Activated CD4-positive, alpha-beta memory T cell treated with anti-CD3 and anti-CD28 coated beads, Interleukin-2, amount 10 ng/mL, durations not matched to agents 7 days and 5 days (primary cell): ENCODE measurements at regions not wholly inside any gene's neighbourhood (a gene's known extent, or its start where the extent isn't known, plus 50 kb on each side); places are given as distances from the start of the nearest gene placed in this dataset.

Source experiments
- CTCF ChIA-PET: fragments of 350-600 bp; sonication (Branson Sonifier 250); formaldehyde crosslinking; loops from one replicate; lab custom pipeline; 2021; ENCODE audit warnings: antibody characterized with exemption, inconsistent platforms; lab: Charles Lee
- POLR2A ChIA-PET: fragments of 350-600 bp; sonication (Branson Sonifier 250); formaldehyde crosslinking; loops from one replicate; lab custom pipeline; 2021; ENCODE audit warnings: antibody characterized with exemption; lab: Charles Lee
- DNase-seq: peaks from one replicate; pipeline ENCODE4 v3.0.0-alpha.2; 2020
- H3K27ac Mint-ChIP-seq: one replicate; pipeline ENCODE4 v1.8.0; 2021; ENCODE audit warnings: mild to moderate bottlenecking, mixed read lengths
- H3K27me3 Mint-ChIP-seq: one replicate; pipeline ENCODE4 v1.8.0; 2021; ENCODE audit warnings: mixed read lengths
- H3K36me3 Mint-ChIP-seq: one replicate; pipeline ENCODE4 v1.8.0; 2021; ENCODE audit warnings: low read depth, mixed read lengths
- H3K4me1 Mint-ChIP-seq: one replicate; pipeline ENCODE4 v1.8.0; 2021; ENCODE audit warnings: mixed read lengths
- H3K4me3 Mint-ChIP-seq: one replicate; pipeline ENCODE4 v1.8.0; 2021; ENCODE audit warnings: mild to moderate bottlenecking, mixed read lengths
- H3K9me3 Mint-ChIP-seq: one replicate; pipeline ENCODE4 v1.8.0; 2021; ENCODE audit warnings: mixed read lengths

- POLR2A ChIA-PET, result no interaction called here
- H3K4me1 Mint-ChIP-seq, result peaks cover 5% of the 10 kb centered on the region
- no peak overlapping the region for H3K4me3 Mint-ChIP-seq
- DNase-seq, result no peak
- no peaks in the 10 kb centered on the region for H3K27me3 Mint-ChIP-seq
- no peak overlapping the region for H3K27ac Mint-ChIP-seq
- CTCF ChIA-PET, result no interaction called here
- H3K9me3 Mint-ChIP-seq, result peaks cover 12% of the 10 kb centered on the region
- H3K36me3 Mint-ChIP-seq, result no peaks in the 10 kb centered on the region
These were observed 999.0 kb downstream of the BRD1 start for GRCh38 chr22:48828688-48829087.

GRCh38 chr22:48827904-48828555, 999.6 kb downstream of the BRD1 start:
- Mint-ChIP-seq H3K27ac (no peak overlapping the region), H3K4me1 (peaks cover 1% of the 10 kb centered on the region), H3K27me3 (no peaks in the 10 kb centered on the region), H3K9me3 (peaks cover 8% of the 10 kb centered on the region), H3K4me3 (no peak overlapping the region), H3K36me3 (no peaks in the 10 kb centered on the region)
- CTCF ChIA-PET, result no interaction called here
- no peak for DNase-seq
- POLR2A ChIA-PET, result no interaction called here

GRCh38 chr22:48827268-48827846, 1000.3 kb downstream of the BRD1 start:
- CTCF ChIA-PET, result no interaction called here
- no peaks in the 10 kb centered on the region for H3K36me3 Mint-ChIP-seq
- H3K4me1 Mint-ChIP-seq, result no peaks in the 10 kb centered on the region

GRCh38 chr22:48826546-48826945, 1001.1 kb downstream of the BRD1 start:
- H3K4me3 Mint-ChIP-seq, result no peak overlapping the region
- POLR2A ChIA-PET, result no interaction called here
- H3K36me3 Mint-ChIP-seq, result no peaks in the 10 kb centered on the region
- CTCF ChIA-PET, result no interaction called here
- peaks cover 3% of the 10 kb centered on the region for H3K9me3 Mint-ChIP-seq
- DNase-seq, result no peak
- no peak overlapping the region for H3K27ac Mint-ChIP-seq
- H3K4me1 Mint-ChIP-seq, result no peaks in the 10 kb centered on the region
- H3K27me3 Mint-ChIP-seq, result no peaks in the 10 kb centered on the region

More at GRCh38 chr22:48827268-48827846, 1000.3 kb downstream of the BRD1 start:
- DNase-seq, result no peak
- Mint-ChIP-seq H3K9me3 (peaks cover 3% of the 10 kb centered on the region), H3K27ac (no peak overlapping the region), H3K27me3 (no peaks in the 10 kb centered on the region), H3K4me3 (no peak overlapping the region)
- POLR2A ChIA-PET, result no interaction called here

- DNase-seq, result no peak
- CTCF ChIA-PET, result no interaction called here
- Mint-ChIP-seq H3K9me3 (no peaks in the 10 kb centered on the region), H3K27me3 (no peaks in the 10 kb centered on the region), H3K4me1 (no peaks in the 10 kb centered on the region), H3K27ac (no peak overlapping the region), H3K36me3 (no peaks in the 10 kb centered on the region), H3K4me3 (no peak overlapping the region)
- POLR2A ChIA-PET, result no interaction called here
These were observed 1001.7 kb downstream of the BRD1 start for GRCh38 chr22:48825802-48826520.

GRCh38 chr22:48824712-48825651, 1002.7 kb downstream of the BRD1 start:
- no peak for DNase-seq
- no peaks in the 10 kb centered on the region for H3K27me3 Mint-ChIP-seq
- H3K9me3 Mint-ChIP-seq, result no peaks in the 10 kb centered on the region
- H3K36me3 Mint-ChIP-seq, result no peaks in the 10 kb centered on the region
- no peak overlapping the region for H3K27ac Mint-ChIP-seq
- CTCF ChIA-PET, result no interaction called here
- H3K4me3 Mint-ChIP-seq, result no peak overlapping the region
- POLR2A ChIA-PET, result no interaction called here
- H3K4me1 Mint-ChIP-seq, result no peaks in the 10 kb centered on the region

- Mint-ChIP-seq H3K4me1 (no peaks in the 10 kb centered on the region), H3K27me3 (no peaks in the 10 kb centered on the region), H3K4me3 (no peak overlapping the region), H3K27ac (no peak overlapping the region), H3K9me3 (no peaks in the 10 kb centered on the region), H3K36me3 (no peaks in the 10 kb centered on the region)
- no peak for DNase-seq
- CTCF ChIA-PET, result no interaction called here
- POLR2A ChIA-PET, result no interaction called here
These were observed 1003.7 kb downstream of the BRD1 start for GRCh38 chr22:48823941-48824340.

- CTCF ChIA-PET, result no interaction called here
- H3K27me3 Mint-ChIP-seq, result no peaks in the 10 kb centered on the region
- H3K4me1 Mint-ChIP-seq, result no peaks in the 10 kb centered on the region
- H3K36me3 Mint-ChIP-seq, result no peaks in the 10 kb centered on the region
- no peak for DNase-seq
- no peaks in the 10 kb centered on the region for H3K9me3 Mint-ChIP-seq
- H3K4me3 Mint-ChIP-seq, result no peak overlapping the region
- H3K27ac Mint-ChIP-seq, result no peak overlapping the region
- POLR2A ChIA-PET, result no interaction called here
These were observed 1005.1 kb downstream of the BRD1 start for GRCh38 chr22:48822278-48823233.

- Mint-ChIP-seq H3K4me1 (no peaks in the 10 kb centered on the region), H3K9me3 (no peaks in the 10 kb centered on the region), H3K27ac (no peak overlapping the region), H3K27me3 (no peaks in the 10 kb centered on the region), H3K4me3 (no peak overlapping the region), H3K36me3 (no peaks in the 10 kb centered on the region)
- CTCF ChIA-PET, result no interaction called here
- POLR2A ChIA-PET, result no interaction called here
- no peak for DNase-seq
These were observed 1005.9 kb downstream of the BRD1 start for GRCh38 chr22:48821727-48822126.

GRCh38 chr22:48821346-48821690, 1006.4 kb downstream of the BRD1 start:
- Mint-ChIP-seq H3K4me3 (no peak overlapping the region), H3K27ac (no peak overlapping the region), H3K4me1 (no peaks in the 10 kb centered on the region), H3K27me3 (no peaks in the 10 kb centered on the region), H3K36me3 (no peaks in the 10 kb centered on the region), H3K9me3 (no peaks in the 10 kb centered on the region)
- no peak for DNase-seq
- ChIA-PET POLR2A (no interaction called here), CTCF (no interaction called here)

- Mint-ChIP-seq H3K36me3 (no peaks in the 10 kb centered on the region), H3K27me3 (no peaks in the 10 kb centered on the region), H3K4me1 (no peaks in the 10 kb centered on the region), H3K9me3 (no peaks in the 10 kb centered on the region), H3K4me3 (no peak overlapping the region), H3K27ac (no peak overlapping the region)
- CTCF ChIA-PET, result no interaction called here
- DNase-seq, result no peak
- POLR2A ChIA-PET, result no interaction called here
These were observed 1007.0 kb downstream of the BRD1 start for GRCh38 chr22:48820481-48821345.

- Mint-ChIP-seq H3K27ac (no peak overlapping the region), H3K9me3 (no peaks in the 10 kb centered on the region), H3K4me1 (no peaks in the 10 kb centered on the region), H3K36me3 (no peaks in the 10 kb centered on the region), H3K27me3 (no peaks in the 10 kb centered on the region), H3K4me3 (no peak overlapping the region)
- POLR2A ChIA-PET, result no interaction called here
- DNase-seq, result no peak
- CTCF ChIA-PET, result no interaction called here
These were observed 1007.7 kb downstream of the BRD1 start for GRCh38 chr22:48819961-48820360.
